VCaP (cell line): ENCODE measurements at regions not wholly inside any gene's neighbourhood (a gene's known extent, or its start where the extent isn't known, plus 50 kb on each side); places are given as distances from the start of the nearest gene placed in this dataset.
A peak's percentile ranks its signal among the peaks of the same experiment; 100 is the strongest.
"Not testable (repeated sequence)": the region's sequence is repeated elsewhere in the genome, so short reads cannot be mapped to it uniquely, and the experiment has no call there.

Experiments
- H3K27ac ChIP-seq: fragments of 450-650 bp; 2 replicates; pipeline ENCODE4 v1.5.1; 2017
- CTCF ChIP-seq: fragments of 450-650 bp; conservative IDR thresholded peaks from 2 replicates; pipeline ENCODE4 v1.5.1; 2017; ENCODE audit warnings: mild to moderate bottlenecking, moderate library complexity

- no peak overlapping the region for H3K27ac ChIP-seq
- TF ChIP-seq CTCF = peak; percentile 80
Measured at GRCh38 chr2:4992226-4992625, 700.0 kb upstream of the SOX11 start.

GRCh38 chr2:4995466-4995865, 696.7 kb upstream of the SOX11 start:
- H3K27ac ChIP-seq = no peak overlapping the region
- no peak for TF ChIP-seq CTCF

GRCh38 chr2:5007596-5007995, 684.6 kb upstream of the SOX11 start:
- no peak overlapping the region for H3K27ac ChIP-seq
- no peak for TF ChIP-seq CTCF

DNA sequence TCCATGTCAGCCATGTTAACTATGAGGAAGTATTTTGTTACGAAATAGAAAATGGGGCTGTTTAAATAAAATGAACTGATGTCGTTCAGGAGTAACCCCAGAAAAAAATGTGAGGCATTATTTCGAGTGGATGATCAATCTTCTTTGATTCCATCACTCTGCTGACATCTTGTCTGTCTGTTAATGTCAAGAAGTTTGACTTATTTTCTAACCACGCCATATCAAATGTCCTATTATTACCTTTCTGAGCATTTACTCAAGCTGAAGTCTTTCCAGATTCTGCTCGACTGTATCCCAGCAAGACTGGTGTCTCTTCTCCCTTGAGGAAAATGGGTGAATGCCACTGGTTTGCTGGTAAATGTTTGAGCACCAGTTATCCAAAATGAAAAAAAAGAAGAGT, 672.9 kb upstream of the SOX11 start:
- no peak overlapping the region for H3K27ac ChIP-seq
- TF ChIP-seq CTCF = no peak

GRCh38 chr2:5020116-5020875, 671.9 kb upstream of the SOX11 start:
- no peak for TF ChIP-seq CTCF

DNA sequence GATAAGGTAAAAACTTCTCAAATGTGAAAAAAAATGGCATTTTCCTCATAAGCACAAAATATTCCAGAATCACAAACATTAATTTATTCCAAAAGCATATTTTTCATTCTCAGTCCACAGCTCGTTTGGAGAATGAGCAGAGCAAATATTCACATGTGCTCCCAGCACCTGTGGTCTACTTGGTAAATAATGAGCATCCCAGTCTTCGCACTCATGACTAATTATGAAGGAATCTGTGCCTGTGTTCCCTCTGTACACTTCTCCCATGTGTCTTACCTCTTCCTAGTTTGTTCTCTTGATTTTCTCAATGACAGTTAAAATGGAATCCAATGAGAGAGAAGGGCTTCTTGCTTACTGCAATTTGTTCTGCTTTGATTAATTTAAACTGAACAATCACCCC, 671.0 kb upstream of the SOX11 start:
- no peak for TF ChIP-seq CTCF
- no peak overlapping the region for H3K27ac ChIP-seq

More at GRCh38 chr2:5020116-5020875, 671.9 kb upstream of the SOX11 start:
- no peak overlapping the region for H3K27ac ChIP-seq

GRCh38 chr2:5022061-5022460, 670.1 kb upstream of the SOX11 start:
- H3K27ac ChIP-seq = no peak overlapping the region
- TF ChIP-seq CTCF = no peak

GRCh38 chr2:5022708-5023635, 669.2 kb upstream of the SOX11 start:
- not testable (repeated sequence) for H3K27ac ChIP-seq
